Cardiac fibroblast (primary cell): ENCODE measurements at regions not wholly inside any gene's neighbourhood (a gene's known extent, or its start where the extent isn't known, plus 50 kb on each side); places are given as distances from the start of the nearest gene placed in this dataset.
"Not testable (repeated sequence)": the region's sequence is repeated elsewhere in the genome, so short reads cannot be mapped to it uniquely, and the experiment has no call there.

Source experiments
- DNase-seq, 2 donors: peaks; one replicate each; pipeline versions ENCODE4 v3.0.0 to v3.0.0-alpha.2; 2010; ENCODE audit warnings: low read depth in 2 of 2
- H3K4me3 ChIP-seq, 2 donors: replicated peaks in 1 of 2; 1 replicate in 1 of 2; 2 replicates in 1 of 2; pipeline ENCODE4 v1.5.1; 2011; ENCODE audit warnings: low read depth in 2 of 2, low read length in 2 of 2, mild to moderate bottlenecking in 2 of 2, moderate library complexity in 1 of 2
- TF ChIP-seq, protein P1 (sequence below): IDR thresholded peaks from one replicate; pipeline ENCODE4 v1.5.1; 2011; ENCODE audit warnings: low read depth, mild to moderate bottlenecking, low read length, inconsistent platforms

DNA sequence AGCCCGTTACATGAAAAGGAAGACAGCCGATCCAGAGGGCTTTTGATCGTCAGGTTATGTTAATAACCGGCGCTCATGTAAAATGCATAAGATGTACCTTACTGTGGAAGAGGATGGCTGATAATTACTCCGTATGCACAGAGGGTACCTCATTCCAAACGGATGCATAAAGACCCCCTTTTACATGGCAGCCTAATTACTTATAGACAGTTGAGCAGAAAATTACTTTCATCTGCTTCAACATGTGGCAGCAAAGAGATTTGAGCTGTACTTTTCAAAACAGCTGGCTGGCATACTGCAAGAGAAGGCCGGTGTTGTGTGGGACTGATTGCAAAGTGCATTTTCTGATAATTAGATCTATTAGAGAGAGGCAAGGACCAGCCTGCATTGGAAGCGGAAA, 103.4 kb downstream of the SHOX start:
- H3K4me3 ChIP-seq: no peak overlapping the region
- DNase-seq: no peak
- TF ChIP-seq, protein P1, sequence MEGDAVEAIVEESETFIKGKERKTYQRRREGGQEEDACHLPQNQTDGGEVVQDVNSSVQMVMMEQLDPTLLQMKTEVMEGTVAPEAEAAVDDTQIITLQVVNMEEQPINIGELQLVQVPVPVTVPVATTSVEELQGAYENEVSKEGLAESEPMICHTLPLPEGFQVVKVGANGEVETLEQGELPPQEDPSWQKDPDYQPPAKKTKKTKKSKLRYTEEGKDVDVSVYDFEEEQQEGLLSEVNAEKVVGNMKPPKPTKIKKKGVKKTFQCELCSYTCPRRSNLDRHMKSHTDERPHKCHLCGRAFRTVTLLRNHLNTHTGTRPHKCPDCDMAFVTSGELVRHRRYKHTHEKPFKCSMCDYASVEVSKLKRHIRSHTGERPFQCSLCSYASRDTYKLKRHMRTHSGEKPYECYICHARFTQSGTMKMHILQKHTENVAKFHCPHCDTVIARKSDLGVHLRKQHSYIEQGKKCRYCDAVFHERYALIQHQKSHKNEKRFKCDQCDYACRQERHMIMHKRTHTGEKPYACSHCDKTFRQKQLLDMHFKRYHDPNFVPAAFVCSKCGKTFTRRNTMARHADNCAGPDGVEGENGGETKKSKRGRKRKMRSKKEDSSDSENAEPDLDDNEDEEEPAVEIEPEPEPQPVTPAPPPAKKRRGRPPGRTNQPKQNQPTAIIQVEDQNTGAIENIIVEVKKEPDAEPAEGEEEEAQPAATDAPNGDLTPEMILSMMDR: no peak

DNA sequence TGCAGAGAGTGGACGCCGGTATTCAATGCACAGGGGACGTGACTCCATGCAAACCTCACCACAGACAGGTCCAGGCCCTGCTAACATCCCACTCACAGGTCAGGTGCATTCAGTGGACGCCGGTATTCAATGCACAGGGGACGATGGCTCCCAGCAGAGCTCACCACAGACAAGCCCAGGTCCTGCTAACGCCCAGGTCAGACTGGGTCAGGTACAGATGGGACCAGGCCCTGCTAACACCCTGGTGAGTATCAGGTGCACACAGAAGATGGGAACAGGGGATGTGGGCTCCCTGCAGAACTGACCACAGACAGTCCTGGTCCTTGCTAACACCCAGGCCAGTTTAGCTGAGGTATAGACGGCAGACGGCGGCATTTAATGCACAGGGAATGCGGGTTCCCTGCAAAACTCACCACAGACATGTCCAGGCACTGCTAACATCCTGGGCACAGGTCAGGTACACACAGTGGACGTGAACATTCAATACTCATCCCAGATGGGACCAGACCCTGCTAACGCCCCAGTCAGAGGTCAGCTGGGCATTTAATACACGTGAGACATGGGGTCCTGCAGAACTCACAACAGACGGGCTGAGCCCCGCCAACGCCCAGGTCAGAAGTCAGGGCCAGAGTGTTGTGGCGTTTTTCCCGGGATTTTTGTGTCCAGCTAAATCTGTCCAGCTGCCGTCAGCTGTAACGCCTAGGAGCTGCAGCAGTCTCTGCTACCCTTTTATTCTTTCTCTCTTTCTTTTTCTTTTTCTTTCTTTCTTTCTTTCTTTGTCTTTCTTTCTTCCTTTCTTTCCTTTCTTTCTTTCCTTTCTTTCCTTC, 99.2 kb downstream of the SHOX start:
- no peak for DNase-seq
- TF ChIP-seq, protein P1: no peak
- no peak overlapping the region for H3K4me3 ChIP-seq

DNA sequence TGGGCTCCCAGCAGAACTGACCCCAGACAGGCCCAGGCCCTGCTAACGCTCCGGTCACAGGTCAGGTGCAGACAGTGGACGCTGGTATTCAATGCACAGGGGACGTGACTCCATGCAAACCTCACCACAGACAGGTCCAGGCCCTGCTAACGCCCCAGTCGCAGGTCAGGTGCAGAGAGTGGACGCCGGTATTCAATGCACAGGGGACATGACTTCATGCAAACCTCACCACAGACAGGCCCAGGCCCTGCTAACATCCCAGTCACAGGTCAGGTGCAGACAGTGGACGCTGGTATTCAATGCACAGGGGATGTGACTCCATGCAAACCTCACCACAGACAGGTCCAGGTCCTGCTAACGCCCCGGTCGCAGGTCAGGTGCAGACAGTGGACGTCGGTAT, 98.5 kb downstream of the SHOX start:
- not testable (repeated sequence) for H3K4me3 ChIP-seq, DNase-seq

GRCh38 chrX:728639-729038, 98.0 kb downstream of the SHOX start:
- H3K4me3 ChIP-seq: not testable (repeated sequence)

GRCh38 chrX:727738-728621, 97.4 kb downstream of the SHOX start:
- no peak for DNase-seq
- H3K4me3 ChIP-seq: no peak overlapping the region
- TF ChIP-seq, protein P1: no peak

More at GRCh38 chrX:728639-729038, 98.0 kb downstream of the SHOX start:
- not testable (repeated sequence) for DNase-seq

GRCh38 chrX:725971-726370, 95.4 kb downstream of the SHOX start:
- TF ChIP-seq, protein P1: no peak
- DNase-seq: no peak
- H3K4me3 ChIP-seq: no peak overlapping the region

DNA sequence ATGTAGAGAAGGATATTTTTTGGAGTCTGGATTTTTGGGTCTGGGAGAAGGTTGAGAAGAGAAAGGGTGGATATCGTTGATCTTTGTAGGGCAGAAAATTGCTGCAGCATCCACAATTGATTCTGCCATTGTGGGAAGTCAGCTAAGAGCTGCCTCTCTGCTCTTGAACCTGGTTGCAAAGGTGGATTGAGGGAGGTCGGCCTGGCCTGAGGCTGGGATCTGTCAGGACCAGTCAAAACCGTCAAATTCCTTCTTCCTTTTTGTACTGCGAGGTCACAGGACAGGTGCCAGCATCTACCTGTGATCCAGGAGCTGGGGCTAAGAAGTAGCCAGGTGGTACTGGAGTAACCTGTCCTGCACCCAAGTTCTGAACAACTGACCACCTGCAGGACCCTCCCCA, 93.7 kb downstream of the SHOX start:
- H3K4me3 ChIP-seq: no peak overlapping the region
- TF ChIP-seq, protein P1: no peak
- no peak for DNase-seq
